Iris pigment epithelial cell (primary cell): ENCODE measurements at regions not wholly inside any gene's neighbourhood (a gene's known extent, or its start where the extent isn't known, plus 50 kb on each side); places are given as distances from the start of the nearest gene placed in this dataset.
"Not testable (repeated sequence)": the region's sequence is repeated elsewhere in the genome, so short reads cannot be mapped to it uniquely, and the experiment has no call there.

Experiments used
- DNase-seq: peaks from one replicate; pipeline ENCODE4 v3.0.0-alpha.2; 2011; ENCODE audit warnings: low read depth

DNA sequence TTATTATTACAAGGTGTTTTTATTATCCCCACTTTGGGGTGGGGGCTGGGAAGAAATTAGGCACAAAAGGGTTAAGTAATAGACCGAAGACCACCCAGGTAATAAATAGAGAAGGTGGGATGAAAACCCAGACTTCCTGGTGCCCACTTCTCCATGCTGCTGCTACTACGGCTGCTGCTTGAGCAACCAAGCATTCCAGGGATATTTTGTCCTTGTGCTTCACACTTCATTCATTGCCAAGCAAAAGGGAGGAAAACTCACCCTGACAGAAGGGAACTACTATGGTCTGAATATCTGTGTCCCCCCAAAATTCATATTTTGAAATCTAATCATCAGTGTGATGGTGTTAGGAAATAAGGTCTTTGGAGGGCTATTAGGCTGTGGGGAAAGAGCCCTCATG is 470.9 kb upstream of the API5 start:
- no peak for DNase-seq

DNA sequence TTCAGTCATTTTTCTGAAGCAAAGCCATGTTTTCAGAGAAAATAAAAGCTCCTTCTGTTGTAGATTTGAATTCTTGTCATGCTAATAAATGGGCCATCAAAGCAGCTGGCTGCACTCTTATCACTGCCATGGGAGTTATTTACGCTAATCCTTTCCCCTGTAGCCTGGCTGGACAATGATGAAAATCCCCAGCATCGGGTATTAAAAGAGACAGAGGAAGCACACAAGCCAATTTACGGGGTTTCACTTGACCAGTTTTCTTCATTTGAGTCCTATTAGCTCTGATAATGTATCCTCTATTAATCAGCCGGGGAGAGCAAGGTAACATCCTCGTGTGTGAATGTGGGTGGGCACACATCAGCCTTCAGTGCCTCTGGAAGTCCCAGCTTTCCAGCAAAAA is 470.2 kb upstream of the API5 start:
- DNase-seq, result no peak

DNA sequence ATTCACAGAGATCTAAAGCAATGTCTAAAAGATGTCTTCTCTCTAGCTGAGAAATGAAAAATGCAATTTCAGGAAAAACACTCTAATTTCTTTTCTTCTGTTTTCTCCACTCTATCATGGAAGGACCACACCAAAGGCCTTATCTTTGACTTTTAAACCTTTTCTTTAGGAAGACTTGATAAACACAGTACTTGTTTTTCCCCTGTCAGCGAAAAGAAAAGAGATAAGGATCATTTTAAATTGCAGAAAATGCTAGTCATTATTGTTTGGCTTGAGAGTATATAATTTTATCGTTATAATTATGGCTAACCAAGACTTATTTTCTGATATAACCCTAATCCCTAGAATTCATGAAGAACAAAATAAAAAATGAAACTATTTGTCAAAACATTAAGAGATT is 462.4 kb upstream of the API5 start:
- no peak for DNase-seq

DNA sequence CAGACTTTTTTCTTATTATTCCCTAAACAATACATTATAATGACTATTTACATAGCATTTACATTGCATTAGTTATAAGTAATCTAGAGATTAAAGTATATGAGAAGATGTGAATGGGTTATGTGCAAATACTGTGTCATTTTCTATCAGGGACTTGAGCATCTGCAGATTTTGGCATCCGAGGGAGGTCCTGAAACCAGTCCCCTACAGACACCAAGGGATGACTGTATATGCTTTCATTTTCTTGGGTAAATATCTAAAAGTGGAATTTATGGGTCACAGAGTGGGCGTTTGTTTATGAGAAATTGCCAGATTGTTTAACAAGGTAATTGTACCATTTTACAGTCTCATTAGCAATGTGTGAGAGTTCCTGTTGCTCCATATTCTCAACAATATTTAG is 454.5 kb upstream of the API5 start:
- no peak for DNase-seq

DNA sequence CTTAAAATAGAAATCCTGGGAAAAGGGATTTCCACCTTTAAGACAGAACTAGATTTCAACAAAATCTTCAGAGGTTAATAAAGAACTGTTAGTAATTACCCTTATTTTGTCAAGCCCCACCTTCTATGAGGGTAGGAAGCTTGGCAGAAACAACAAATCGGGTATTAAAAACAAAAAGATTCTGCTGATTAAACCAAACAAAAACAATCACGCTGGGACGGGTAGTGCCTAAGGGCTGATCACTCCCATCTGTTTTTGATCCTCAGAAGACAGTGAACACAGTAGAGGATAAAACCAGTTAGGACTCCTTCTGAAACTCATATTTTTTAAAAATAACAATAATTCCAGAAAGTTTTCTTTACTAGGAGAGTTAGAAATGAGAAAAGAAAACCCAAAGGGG is 441.3 kb upstream of the API5 start:
- no peak for DNase-seq

DNA sequence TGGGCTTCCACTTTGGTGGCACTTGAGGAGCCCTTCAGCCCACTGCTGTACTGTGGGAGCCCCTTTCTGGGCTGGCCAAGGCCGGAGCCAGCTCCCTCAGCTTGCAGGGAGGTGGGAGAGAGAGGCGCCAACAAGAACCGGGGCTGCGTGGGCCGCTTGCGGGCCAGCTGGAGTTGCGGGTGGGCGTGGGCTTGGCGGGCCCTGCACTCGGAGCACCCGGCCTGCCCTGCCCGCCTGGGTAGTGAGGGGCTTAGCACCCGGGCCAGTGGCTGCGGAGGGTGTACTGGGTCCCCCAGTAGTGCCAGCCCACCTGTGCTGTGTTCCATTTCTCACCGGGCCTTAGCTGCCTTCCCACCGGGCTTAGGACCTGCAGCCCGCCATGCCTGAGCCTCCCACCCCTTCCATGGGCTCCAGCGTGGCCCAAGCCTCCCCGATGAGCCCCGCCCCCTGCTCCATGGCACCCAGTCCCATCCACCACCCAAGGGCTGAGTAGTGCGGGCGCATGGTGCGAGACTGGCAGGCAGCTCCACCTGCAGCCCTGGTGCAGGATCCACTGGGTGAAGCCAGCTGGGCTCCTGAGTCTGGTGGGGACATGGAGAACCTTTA is 437.9 kb upstream of the API5 start:
- not testable (repeated sequence) for DNase-seq

DNA sequence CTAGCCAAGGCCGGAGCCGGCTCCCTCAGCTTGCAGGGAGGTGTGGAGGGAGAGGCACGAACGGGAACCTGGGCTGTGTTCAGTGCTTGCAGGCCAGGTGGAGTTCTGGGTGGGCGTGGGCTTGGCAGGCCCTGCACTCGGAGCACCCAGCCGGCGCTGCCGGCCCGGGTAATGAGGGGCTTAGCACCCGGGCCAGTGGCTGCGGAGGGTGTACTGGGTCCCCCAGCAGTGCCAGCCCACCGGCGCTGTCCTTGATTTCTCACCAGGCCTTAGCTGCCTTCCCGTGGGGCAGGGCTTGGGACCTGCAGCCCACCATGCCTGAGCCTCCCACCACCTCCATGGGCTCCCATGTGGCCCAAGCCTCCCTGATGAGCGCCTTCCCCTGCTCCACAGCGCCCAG is 430.5 kb upstream of the API5 start:
- DNase-seq, result not testable (repeated sequence)

DNA sequence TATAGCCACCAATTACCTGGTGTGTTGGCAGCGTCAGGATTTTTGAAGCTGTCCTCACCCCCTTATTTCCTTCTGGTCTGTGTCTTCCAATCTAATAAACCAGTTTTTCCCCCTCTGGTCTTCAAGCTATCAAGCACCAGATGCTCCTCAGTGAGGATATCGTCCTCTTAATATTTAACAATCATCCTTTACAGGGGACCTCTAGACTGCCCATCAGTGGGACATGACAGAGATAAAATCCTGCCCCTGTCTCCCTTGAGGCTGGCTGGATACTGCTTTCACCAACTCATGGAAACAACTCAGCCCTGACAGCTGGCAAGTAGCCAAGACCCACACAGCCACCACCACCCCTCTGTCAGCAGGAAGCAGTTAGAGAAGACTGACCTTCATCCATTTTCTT is 421.0 kb upstream of the API5 start:
- DNase-seq, result no peak

DNA sequence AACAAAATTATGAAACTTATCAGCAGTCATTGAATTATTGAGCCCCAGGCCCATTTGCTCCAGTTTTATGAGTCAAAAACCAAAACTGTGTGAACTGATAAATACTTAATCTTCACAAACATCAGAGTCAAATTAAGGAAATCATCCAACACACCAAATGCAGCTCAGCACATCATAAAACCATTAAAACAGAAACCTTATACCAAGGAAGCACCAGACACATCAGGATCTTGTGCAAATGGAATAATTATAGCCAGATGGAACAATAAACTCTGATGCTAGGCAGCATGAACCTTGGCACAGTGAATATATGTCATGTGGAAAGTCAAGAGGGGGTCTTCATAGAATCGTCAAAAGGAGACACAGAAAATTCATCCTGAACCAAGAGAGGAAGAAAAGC is 410.7 kb upstream of the API5 start:
- DNase-seq, result no peak

DNA sequence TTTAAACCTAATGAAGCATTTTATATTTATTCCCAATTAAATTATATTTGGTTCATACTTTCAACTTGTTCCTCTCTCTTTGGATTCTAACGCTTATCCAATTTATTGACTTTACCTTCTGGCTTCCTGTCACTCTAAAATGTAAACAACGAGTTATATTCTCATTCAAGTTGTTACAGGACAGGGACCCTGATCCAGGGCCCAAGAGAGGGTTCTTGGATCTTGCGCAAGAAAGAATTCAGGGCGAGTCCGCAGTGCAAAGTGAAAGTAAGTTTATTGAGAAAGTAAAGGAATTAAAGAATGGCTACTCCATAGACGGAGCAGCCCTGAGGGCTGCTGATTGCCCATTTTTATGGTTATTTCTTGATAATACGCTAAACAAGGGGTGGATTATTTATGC is 405.6 kb upstream of the API5 start:
- no peak for DNase-seq

DNA sequence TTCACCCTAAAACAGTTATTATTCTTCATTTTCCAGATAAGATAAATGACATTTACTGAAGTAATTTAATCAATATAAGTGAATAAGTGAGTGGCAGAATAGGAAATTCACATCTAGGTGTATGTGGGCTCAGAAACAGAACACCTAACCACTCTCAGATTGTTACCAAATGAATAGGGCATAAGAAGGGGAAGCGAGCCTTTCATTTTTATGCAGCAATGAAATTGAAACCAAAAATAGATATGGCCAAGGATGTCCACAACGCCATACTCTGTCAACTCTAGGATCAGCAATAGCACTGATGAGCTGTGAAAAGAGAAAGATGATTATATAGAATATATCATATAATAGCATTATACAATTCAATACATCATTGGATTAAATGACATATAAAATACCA is 398.1 kb upstream of the API5 start:
- DNase-seq, result no peak

DNA sequence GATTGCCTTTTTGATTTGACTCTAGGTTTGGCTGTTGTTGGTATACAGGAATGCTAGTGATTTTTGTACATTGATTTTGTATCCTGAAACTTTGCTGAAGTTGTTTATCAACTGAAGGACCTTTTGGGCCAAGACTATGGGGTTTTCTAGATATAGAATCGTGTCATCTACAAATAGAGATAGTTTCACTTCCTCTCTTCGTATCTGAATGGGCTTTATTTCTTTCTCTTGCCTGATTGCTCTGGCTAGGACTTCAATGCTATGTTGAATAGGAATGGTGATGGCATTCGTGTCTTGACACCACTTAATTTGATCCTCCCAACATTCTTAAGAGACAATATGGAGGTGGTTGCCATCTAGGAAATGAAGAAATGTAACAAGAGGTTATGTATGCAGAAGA is 388.1 kb upstream of the API5 start:
- DNase-seq, result no peak

DNA sequence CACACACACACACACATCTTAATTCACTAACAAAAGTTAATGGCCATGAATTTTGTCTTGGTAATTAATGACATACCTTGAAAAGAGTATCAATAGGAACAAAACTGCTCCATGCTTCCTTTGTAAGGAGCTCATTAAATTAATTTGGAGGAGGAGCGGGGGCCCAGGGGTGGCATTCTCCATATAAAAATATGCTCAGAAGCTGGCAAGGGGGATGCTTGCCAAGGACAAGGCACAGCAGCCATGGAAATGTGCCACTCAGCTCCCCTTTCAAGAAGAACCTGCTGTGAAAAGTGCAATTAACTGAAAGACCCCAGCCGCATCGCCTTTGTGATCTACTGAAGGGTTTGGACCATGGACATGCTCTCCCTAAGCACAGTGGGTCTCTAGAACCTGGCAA is 385.9 kb upstream of the API5 start:
- no peak for DNase-seq

DNA sequence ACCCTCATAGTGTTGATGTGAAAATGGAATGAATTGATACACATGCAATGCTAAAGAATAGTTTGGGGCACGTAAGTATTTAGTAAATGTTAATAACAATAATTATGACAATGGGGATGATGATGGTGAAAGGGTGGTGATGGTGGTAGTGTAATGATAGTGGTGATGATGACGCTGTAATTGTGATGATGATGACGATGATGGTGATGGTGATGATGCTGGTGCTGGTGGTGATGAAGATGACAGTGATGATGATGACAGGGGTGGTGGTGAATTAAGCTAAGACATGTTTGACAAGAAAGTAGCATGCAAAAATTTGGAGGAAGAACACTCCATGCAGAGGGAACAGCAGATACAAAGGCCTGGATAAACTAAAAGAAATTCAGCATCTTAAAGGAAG is 364.4 kb upstream of the API5 start:
- no peak for DNase-seq

DNA sequence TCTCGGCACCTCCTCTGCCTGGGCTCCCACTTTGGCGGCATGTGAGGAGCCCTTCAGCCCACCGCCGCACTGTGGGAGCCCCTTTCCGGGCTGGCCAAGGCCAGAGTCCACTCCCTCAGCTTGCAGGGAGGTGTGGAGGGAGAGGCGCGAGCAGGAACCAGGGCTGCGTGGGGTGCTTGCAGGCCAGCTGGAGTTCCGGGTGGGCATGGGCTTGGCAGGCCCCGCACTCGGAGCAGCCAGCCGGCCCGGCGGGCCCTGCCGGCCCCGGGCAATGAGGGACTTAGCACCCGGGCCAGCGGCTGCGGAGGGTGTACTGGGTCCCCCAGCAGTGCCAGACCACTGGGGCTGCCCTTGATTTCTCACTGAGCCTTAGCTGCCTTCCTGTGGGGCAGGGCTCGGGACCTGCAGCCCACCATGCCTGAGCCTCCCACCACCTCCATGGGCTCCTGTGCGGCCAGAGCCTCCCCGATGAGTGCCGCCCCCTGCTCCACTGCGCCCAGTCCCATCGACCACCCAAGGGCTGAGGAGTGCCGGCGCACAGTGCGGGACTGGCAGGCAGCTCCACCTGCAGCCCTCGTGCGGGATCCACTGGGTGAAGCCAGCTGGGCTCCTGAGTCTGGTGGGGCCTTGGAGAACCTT is 361.9 kb upstream of the API5 start:
- not testable (repeated sequence) for DNase-seq

DNA sequence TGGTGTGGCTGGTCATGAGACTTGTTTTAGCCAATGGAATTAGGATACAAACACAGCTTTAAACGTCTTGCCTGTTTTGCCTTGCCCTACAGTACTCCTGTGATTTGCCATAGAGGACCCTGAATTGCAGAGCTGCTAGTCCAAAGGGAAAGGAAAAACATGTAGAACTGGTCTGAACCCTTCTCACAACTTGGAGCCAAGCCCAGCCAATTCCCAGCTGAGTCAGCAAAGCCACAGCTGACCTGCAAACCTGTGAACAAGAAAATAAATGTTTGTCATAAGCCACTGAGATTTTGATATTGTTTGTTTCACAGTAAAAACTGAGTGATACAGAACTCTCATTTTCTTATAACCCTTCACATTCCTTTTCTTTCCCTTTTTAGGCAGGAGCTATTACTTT is 360.5 kb upstream of the API5 start:
- DNase-seq, result no peak

DNA sequence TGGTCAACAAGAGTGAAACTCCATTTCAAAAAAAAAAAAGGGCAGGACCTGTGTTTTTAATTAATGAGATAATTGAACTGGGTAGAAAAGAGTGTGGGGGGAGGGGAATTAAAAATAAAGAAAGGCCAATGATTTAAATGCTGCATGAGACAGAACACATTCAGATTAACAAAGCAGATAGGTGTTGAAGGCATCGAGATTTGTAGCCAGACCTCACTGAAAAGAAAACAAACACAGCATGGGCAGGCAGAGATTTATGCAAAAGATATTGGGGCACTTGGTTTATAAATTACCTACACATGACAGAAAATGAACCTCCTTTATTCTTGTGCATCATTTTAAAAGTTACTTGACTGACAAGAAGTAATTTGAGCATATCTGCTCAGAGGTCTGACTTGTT is 354.0 kb upstream of the API5 start:
- no peak for DNase-seq

DNA sequence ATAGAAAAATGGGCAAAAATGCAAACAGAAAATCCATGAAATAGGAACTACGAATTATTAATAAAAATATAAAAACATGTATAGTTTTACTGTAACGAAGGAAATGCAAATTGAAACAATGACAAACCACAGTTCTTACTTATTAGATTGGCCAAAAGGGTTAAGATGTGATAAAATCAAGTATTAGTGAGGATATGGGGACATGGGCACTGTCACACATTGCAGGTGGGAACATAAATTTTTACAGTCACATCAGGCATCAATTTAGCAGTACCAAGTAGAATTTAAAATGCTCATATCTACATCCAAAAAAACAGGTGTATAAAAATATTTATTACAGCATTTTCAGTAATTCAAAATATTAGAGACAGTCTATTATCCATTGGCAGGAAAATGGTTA is 353.2 kb upstream of the API5 start:
- no peak for DNase-seq

DNA sequence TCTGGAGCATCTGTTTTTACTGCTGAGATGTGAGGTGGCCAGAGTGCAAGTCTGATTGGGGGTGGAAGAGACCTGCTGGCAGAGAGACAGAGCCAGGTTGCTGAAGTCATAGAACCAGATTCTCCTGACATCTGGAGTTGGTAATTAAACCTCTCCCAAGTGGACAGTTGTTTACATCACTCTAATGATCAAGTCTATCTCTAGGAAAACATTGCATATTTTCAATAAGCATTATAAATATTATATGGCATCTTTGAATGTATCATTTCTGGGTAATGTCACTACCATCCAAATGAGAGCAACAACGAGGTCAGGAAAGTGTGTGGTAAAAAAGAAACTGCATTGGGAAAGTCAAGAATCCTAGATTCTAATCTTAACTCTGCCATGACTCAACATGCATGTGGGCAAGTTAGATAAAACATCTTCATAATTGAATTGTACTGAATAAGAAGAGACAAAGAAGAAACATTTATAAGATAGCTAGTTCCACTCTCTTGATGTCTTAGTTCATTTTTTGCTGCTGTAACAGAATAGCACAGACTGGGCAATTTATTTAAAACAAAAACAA is 351.2 kb upstream of the API5 start:
- no peak for DNase-seq

DNA sequence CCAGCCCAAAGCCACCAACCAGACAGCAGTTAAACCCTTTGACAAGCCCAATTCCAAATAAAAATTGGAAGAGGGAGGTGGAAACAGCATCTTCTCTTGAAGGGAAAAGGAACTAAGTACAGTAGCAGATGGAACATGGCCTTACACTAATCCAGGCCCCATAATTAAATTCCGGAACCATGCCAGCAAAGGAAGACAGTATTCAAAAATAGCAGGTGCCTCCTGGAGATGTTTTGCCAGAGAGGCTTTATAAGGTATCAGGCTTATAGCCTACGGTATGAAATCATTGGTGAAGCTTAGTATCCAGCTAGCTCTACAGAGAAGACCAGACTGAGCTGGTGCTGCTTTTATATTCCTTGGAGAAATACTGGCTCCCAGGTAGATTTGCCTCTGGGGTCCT is 344.1 kb upstream of the API5 start:
- no peak for DNase-seq

DNA sequence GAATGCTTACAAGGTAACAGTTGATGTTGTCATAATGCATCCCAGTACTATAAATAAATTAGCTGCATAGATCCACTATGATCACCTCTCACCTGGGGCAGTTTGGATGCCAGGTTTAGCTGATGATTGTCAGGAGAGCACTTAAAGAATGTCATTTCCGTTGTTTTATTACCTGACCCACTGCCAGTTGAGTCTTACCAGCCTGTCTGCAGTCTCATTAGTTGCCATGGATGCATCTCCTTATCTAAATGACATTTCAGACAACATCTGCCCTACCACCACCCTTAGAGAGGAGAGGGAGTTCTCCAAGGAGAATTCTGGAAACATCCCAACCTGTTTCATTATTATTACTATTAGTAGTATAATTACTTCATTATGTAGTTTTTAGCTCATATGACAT is 339.1 kb upstream of the API5 start:
- no peak for DNase-seq

DNA sequence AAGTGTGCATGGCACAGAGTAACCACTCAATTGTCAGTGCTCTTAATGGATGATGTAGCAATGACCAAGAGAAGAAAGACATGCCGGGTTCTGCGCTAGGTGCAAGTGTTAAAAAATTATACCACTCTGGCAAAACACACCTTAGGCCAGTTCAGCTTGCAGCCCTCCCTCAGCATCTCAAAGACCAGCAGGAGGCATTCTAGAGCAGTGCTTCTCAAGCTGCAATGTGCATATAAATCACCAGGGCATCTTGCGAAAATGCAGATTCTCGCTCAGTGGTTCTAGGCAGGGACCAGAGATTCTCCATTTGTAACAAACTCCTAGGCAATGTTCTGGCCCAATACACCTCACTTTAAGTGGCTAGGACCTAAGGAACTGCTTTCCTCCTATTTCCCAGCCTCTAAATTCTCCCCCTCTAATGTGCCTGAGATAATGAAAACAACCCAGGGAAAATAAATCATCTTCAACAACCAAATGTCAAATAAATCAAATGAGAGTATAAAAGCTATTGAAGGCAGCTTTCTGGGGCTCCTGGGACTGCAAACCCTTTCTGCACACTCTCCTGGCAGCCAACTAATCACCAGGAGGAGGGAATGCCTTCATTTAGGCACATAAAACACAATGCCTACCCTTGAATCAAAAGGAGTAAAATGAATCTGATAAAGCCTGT is 337.2 kb upstream of the API5 start:
- DNase-seq, result no peak

DNA sequence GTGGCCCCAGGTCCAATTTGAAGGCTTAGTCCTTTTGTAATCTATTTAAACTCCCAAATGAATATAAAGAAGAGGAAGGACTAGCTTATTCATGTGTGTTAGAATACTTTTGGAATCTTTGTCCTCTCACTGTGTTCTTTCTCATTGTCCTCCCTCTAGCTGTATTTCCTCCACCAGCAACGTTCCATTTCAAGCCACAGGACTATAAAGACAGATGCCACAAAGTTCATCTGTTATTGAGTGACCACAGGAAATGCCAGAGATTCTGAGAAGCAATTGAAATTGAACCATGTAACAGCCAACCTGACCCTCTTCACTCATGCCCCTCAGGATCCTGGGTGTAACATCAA is 336.6 kb upstream of the API5 start:
- no peak for DNase-seq
